ENCODE measurements at regions not wholly inside any gene's neighbourhood (a gene's known extent, or its start where the extent isn't known, plus 50 kb on each side); places are given as distances from the start of the nearest gene placed in this dataset.
"Not testable (repeated sequence)": the region's sequence is repeated elsewhere in the genome, so short reads cannot be mapped to it uniquely, and the experiment has no call there.

DNA sequence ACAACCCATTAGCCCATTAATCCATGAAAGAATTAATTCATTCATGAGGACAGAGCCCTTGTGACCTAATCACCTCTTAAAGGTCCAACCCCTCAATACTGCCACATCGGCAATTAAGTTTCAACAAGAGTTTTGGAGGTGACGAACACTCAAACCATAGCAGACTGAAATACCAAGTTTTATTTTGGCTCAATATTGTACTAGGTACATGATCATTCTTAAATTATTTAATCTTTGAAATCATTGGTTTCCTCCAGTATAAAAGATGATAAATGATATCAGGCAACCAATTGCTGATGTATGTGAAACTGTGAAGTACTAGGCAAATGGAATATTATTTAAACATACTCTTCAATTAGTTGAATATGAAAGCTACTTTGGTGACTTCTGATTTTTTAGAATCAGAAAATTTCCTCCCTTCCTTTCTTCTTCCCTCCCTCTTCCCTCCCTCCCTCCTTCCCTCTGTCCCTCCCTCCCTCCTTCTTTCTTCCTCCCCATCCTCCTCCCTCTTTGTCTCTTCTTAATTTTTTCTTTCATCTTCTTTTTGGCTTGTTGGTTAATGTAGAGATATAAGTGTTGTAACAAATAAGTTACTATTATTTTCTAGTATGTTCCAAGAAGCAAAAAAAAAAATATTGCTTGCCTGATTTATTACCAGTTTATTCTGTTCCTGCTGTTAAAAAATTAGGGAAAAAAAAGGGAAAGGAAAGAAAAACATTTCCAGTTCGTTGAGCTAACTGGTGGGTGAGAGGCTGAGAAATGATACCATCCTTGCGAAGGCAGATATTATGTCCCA lies 233.9 kb upstream of the ZNF217 start:
- DNase-seq (ENCODE audit: missing footprints) (no peak), ATAC-seq (no peak)
- intact Hi-C loops (cut with DNase I) = loop anchor here (5.0 to 10.0 kb wide), 3 partner anchors 40 to 230 kb away; no protein-coding TSS in a partner anchor

DNA sequence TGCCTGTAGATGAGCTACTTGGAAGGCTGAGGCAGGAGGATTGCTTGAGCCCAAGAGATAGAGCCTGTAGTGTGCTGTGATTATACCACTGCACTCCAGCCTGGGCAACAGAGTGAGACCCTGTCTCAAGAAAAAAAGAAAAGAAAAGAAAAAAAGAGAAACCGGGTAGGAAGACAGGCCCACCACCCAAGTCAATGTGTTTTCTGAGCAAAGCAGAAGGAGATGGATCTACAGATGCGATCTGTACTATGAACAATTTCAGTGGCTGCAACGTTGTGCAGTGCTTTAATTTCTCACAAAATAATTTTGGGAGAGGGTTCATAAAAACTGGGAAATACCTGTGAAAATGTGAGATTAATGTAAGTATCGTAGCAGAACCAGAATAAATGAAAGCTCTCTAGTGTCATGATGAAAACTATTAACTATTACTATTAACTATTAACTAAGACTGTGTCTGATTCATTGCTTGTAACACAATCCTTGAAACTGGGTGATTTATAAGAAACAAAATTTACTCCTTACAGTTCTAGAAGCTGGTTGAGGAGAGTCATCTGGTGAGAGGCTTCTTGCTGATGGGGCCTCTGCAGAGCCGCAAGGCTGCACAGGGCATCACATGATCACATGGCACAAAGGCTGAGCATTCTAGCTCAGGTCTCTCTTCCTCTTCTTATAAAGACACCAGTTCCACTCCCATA lies 233.1 kb upstream of the ZNF217 start:
- no peak for DNase-seq (ENCODE audit: missing footprints)
- intact Hi-C loops (cut with DNase I) = loop anchor here (5.0 to 10.0 kb wide), 3 partner anchors 41 to 229 kb away; no protein-coding TSS in a partner anchor

DNA sequence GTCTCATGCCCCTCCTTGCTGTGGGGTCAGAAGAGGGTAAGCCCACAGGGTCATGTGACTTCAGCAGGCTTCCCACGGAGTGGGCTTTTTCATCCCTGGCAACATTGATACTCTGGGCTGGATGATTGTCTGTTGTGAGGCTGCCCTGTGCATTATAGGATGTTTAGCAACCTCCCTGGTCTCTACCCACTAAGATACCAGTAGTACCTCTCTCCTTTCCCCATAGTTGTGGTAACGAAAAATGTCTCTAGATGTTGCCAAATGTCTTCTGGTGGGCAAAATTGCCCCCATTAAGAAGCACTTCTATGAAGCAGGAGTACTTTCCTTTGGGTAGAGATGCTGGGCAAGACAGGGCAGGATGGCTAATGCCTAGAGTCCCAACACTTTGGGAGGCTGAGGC lies 232.5 kb upstream of the ZNF217 start:
- intact Hi-C loops (cut with DNase I) = loop anchor here (5.0 to 10.0 kb wide), 3 partner anchors 41 to 229 kb away; no protein-coding TSS in a partner anchor
- no peak for DNase-seq (ENCODE audit: missing footprints)
- no peak for ATAC-seq

More for the DNA sequence above, 233.1 kb upstream of the ZNF217 start:
- no peak for ATAC-seq

DNA sequence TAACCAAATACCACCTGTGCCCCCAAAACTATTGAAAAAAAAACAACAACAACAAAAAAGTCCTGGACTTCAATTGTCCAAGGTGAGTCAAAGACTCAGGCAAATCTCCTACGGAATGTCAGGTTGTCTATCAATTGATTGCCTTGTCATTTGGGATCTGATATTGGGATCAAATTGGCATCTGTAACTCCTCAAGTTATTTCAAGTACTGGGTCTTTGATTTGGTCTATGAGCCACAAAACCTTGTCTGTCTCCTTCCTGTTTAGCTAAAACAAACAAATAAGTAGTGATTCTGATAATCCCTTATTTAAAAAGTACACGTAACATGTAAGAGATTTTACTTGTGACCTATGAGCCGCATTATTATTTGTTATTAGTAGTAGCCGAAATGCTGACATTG lies 231.6 kb upstream of the ZNF217 start:
- DNase-seq (ENCODE audit: missing footprints) (no peak), ATAC-seq (no peak)
- intact Hi-C loops (cut with DNase I) = loop anchor here (5.0 to 10.0 kb wide), 3 partner anchors 42 to 228 kb away; no protein-coding TSS in a partner anchor

DNA sequence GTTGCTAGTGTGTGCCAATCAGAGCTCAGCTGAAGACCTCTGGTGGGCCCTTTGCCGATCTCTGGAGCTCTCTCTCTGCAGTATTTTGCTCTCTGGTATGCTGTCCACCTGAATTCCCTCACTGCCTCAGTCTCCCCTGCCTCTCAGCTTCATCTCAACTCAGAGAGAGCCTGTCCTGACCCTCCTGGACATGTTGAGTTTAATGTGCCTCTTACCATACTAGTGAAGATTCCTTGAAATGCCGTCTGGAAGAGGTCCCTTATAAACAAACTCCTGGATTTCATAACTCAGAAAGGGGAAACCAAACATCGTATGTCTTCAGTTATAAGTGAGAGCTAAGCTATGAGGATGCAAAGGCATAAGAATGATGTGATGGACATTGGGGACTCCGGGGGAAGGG lies 231.1 kb upstream of the ZNF217 start:
- DNase-seq (ENCODE audit: missing footprints) (no peak), ATAC-seq (no peak)
- intact Hi-C loops (cut with DNase I) = loop anchor here (5.0 to 10.0 kb wide), 3 partner anchors 43 to 227 kb away; no protein-coding TSS in a partner anchor

DNA sequence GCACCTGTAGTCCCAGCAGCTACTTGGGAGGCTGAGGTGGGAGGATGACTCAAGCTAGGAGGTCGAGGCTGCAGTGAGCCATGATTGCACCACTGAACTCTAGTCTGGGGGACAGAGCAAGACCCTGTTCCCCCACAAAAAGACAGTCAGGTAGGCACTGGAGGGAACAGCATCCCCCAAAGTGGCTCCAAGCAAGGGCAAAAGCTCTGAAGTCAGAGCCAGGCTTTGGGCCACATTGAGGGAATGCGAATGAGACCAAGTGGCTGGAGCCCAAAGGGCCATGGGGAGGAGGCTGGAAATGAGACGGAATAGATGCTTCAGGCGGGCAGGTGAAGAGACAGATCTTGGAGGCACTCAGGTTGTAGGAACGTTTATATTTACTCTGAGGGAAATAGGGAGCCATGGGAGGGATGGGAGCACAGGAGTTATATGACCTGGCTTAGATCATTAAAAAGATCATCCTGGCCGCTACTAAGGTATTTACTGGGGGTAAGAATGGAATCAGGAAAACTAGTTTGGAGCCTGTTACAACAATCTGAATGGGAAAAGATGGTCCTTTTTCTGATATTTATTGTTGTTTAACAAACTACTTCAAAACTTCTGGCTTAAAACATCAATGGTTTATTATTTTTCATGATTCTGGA lies 229.6 kb upstream of the ZNF217 start:
- no peak for ATAC-seq
- intact Hi-C loops (cut with DNase I) = loop anchor here (10.0 kb wide), 1 partner anchor 92 kb away; no protein-coding TSS in a partner anchor
- no peak for DNase-seq (ENCODE audit: missing footprints)

DNA sequence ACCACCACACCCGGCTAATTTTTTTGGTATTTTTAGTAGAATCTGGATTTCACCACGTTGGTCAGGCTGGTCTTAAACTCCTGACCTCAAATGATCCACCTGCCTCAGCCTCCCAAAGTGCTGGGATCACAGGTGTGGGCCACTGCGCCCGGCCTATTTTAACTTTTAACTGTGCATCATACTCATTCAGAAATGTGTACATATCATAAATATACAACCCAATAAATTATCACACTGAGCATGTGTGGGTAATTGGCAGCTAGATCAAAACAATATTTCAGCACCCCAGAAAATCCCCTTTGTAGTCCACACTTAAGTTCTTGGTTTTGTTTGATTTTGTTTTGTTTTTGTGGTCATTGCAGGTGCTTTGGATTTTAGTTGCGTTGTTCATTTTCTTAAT lies 228.9 kb upstream of the ZNF217 start:
- no peak for ATAC-seq
- no peak for DNase-seq (ENCODE audit: missing footprints)
- intact Hi-C loops (cut with DNase I) = loop anchor here (10.0 kb wide), 1 partner anchor 92 kb away; no protein-coding TSS in a partner anchor

DNA sequence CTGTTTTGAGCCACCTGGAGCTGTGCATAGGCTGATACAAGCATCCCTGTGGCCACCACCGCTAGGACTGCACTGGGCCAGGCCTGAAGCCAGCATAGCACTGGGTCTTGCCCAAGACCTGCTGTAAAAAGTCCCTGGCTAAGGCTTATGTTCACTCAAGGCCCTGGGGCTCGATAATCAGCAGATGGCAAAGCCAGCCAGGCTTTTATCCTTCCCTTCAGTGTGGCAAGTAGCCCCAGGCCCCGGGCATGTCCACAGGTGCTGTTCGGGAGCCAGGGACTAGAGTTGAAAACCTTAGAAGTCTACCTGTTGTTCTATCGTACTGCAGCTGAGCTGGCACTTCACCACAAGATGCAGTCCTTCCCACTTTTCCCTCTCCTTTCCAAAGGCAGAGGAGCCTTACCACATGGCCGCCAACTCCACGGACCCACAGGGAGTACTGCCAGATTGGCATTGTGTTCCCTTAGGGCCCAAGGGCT lies 226.4 kb upstream of the ZNF217 start:
- ATAC-seq (no peak), DNase-seq (ENCODE audit: missing footprints) (no peak)
- intact Hi-C loops (cut with DNase I) = loop anchor here (10.0 kb wide), 1 partner anchor 95 kb away; no protein-coding TSS in a partner anchor

DNA sequence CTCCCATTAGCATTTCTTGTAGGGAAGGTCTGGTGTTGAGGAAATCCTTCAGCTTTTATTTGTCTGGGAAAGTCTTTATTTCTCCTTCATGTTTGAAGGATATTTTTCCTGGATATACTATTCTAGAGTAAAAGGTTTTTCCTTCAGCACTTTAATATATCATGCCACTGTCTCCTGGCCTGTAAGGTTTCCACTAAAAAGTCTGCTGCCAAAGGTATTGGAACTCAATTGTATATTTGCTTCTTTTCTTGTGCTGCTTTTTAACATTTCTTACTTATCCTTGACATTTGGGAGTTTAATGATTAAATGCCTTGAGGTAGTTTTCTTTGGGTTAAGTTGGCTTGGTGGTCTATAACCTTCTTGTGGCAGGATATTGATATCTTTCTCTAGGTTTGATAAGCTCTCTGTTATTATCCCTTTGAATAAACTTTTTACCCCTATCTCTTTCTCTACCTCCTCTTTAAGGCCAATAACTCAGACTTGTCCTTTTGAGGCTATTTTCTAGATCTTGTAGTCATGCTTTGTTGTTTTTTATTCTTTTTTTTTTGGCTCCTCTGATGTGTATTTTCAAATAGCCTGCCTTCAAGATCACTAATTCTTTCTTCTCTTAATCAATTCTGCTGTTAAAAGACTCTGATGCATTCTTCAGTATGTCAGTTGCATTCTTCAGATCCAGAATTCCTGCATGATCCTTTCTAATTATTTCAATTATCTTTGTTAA lies 225.0 kb upstream of the ZNF217 start:
- intact Hi-C loops (cut with DNase I) = no loop called here
- DNase-seq (ENCODE audit: missing footprints) (no peak), ATAC-seq (no peak)

DNA sequence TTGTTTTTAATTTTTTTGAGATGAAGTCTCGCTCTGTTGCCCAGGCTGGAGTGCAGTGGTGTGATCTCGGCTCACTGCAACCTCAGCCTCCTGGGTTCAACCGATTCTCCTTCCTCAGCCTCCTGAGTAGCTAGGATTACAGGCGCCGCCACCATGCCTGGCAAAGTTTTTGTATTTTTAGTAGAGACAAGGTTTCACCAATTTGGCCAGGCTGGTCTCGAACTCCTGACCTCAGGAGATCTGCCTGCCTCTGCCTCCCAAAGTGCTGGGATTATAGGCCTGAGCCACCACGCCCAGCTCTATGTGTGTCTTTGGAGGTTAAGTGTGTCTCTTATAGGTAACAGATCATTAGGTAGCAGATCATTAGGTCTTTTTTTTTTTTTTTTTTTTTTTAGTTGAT lies 223.9 kb upstream of the ZNF217 start:
- ATAC-seq; intact Hi-C loops (cut with DNase I); DNase-seq (ENCODE audit: missing footprints): not testable (repeated sequence)

DNA sequence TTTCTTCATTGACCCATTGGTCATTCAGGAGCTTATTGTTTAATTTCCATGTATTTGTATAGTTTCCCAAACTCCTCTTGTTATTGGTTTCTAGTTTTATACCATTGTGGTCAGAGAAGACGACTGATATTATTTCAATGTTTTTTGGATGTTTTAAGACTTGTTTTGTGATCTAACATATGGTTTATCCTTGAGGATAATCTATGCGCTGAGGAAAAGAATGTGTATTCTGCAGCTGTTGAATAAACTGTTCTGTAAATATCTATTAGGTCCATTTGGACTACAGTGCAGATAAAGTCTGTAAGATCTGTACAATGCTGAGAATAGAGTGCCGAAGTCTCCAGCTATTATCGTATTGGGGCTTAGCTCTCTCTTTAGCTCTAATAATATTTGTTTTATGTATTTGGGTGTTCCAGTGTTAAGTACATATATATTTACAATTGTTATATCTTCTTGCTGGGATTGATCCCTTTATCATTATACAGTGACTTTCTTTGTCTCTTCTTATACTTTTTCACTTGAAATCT lies 223.3 kb upstream of the ZNF217 start:
- DNase-seq (ENCODE audit: missing footprints) (no peak), ATAC-seq (no peak)
- intact Hi-C loops (cut with DNase I) = no loop called here

DNA sequence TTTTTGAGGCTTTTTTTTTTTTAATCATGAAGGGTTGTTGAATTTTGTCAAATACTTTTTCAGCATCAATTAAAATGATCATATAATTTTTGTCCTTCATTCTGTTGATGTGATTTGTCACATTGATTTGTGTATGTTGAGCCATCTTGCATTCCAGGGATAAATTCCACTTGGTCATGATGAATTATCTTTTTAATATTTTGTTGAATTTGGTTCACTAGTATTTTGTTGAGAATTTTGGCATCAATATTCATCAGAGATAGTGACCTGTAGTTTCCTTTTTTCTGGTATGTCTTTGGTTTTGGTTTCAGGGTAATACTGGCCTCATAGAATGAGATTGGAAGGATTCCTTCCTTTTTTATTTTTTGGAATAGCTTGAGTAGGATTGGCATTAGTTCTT lies 221.9 kb upstream of the ZNF217 start:
- intact Hi-C loops (cut with DNase I) = no loop called here
- no peak for DNase-seq (ENCODE audit: missing footprints)
- no peak for ATAC-seq

DNA sequence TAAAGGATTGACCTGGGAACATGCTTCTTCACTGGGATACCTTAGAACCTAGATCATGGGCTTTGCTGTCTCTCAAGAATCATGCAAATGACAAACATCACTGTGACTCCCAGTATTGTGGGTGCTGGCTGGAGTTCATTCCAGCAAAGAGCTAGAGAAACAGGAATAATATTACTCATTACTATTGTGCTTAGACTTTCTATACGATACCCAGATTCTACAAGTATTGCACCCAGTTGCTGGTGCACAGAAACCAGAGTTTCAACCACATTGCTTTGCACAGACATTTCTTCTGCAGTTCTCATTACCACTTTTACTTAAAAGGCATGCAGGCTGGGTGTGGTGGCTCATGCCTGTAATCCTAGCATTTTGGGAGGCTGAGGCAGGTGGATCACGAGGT lies 220.4 kb upstream of the ZNF217 start:
- no peak for DNase-seq (ENCODE audit: missing footprints)
- intact Hi-C loops (cut with DNase I) = no loop called here

DNA sequence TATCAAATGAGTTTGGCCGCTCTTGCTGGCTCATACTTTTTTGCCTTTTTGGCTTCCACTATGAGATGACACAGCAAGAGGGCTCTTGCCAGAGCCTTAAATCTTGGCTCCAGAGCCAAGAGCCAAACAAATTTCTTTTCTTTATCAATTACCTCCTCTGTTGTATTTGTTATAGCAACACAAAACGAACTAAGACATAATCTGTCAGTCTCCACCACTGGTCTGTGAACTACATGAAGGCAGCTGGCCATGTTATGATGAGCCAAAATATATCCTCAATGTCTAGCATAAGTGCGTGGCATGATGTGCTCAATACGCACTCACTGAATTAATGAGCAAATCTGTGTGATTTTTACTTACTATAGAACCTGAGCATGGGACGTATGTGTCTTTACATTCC lies 220.0 kb upstream of the ZNF217 start:
- intact Hi-C loops (cut with DNase I) = no loop called here
- DNase-seq (ENCODE audit: missing footprints) (no peak), ATAC-seq (no peak)

More for the DNA sequence above, 220.4 kb upstream of the ZNF217 start:
- no peak for ATAC-seq

DNA sequence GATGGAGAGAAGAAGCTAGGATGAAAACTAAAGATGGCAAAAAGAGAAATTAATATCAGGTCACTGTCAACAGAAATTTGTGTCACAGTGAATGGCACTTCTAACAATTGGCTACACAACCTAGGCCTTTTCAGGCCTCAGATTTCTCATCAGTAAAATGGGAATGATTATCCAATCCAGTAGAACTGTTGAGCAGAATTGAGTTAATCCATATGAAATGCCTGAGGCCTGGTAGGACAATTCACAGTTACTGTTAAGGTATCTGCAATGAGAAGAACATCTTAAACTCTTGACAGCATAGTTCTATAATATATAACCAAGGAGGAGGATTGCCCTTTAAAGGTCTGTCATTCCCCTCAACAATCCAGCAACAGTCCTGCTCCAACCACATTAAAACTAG lies 217.9 kb upstream of the ZNF217 start:
- ATAC-seq (no peak), DNase-seq (ENCODE audit: missing footprints) (no peak)
- intact Hi-C loops (cut with DNase I) = no loop called here

DNA sequence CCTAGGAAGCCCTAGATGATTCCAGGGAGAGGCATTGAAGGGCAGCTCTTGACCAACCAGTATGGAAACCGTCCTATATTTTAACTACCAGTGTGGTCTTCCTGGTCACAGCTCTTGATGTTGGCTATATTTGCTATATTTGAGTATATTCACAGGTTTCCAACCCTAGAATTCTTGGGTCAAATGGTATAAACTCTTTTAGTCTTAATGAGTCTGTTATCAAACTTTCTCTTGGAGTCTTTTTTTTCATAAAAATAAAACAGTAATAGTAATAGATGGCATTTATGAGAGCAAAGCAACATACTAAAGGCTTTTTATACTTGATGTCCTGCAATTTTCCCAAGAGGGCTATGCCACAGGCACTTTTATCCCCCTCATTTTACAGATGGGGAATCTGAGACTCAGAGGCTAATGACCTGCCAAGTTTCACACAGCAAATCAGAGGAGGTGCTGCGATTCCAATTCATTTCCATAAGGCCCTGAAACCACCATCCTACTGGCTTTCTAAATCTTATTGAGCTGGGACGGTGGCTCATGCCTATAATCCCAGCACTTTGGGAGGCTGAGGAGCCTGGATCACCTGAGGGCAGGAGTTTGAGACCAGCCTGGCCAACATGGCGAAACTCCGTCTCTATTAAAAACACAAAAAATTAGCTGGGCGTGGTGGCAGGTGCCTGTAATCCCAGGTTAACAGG lies 217.2 kb upstream of the ZNF217 start:
- ATAC-seq (no peak), DNase-seq (ENCODE audit: missing footprints) (no peak)
- intact Hi-C loops (cut with DNase I) = no loop called here

DNA sequence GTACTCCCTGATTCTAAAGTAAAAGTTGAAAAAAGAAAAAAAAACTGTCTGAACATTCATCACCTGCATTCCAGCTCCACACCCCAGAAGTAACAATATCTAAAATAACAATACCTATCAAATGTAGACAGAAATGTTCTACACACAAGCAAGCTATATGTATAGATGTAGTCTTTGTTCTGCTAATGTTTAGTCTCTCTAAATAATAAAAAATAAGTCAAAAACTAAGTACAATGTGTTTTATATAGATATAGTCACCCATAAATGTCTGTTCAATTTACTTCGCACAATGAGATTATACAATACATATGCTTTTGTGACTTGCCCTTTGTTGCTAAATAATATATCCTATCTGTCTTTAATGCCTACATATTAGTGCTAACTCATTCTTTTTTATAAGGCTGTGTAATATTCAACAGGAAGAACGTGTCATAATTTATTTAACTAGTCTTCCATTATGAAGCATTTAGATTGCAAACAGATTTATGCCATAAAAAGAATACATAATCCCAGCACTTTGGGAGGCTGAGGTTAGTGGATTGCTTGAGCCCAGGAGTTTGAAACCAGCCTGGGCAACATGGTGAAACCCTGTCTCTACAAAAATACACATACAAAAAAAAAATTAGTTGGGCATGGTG lies 216.2 kb upstream of the ZNF217 start:
- intact Hi-C loops (cut with DNase I) = no loop called here
- no peak for ATAC-seq
- no peak for DNase-seq (ENCODE audit: missing footprints)

All from Right ventricle myocardium inferior (tissue), 1 donor.